IPS-20b (cell line): ENCODE measurements at regions not wholly inside any gene's neighbourhood (a gene's known extent, or its start where the extent isn't known, plus 50 kb on each side); places are given as distances from the start of the nearest gene placed in this dataset.

ENCODE experiments used
- H3K27ac ChIP-seq: one replicate; pipeline ENCODE4 v1.5.1; 2013; ENCODE audit warnings: low read length
- H3K27me3 ChIP-seq: 2 replicates; pipeline ENCODE4 v1.6.1; 2013; ENCODE audit warnings: mild to moderate bottlenecking, low read length, inconsistent platforms; ENCODE audit not compliant: insufficient read depth
- H3K36me3 ChIP-seq: 2 replicates; pipeline ENCODE4 v1.6.1; 2013; ENCODE audit warnings: low read depth, mild to moderate bottlenecking, inconsistent platforms, low read length, moderate library complexity; ENCODE audit not compliant: insufficient read depth
- H3K4me1 ChIP-seq: 2 replicates; pipeline ENCODE4 v1.6.1; 2013; ENCODE audit warnings: mild to moderate bottlenecking, control low read depth, inconsistent platforms, low read length, moderate library complexity; ENCODE audit not compliant: insufficient read depth
- H3K4me3 ChIP-seq: 2 replicates; pipeline ENCODE4 v1.5.1; 2013; ENCODE audit warnings: mild to moderate bottlenecking, low read length, inconsistent platforms
- H3K9ac ChIP-seq: 2 replicates; pipeline ENCODE4 v1.6.1; 2013; ENCODE audit warnings: low read depth, mild to moderate bottlenecking, inconsistent platforms, low read length, moderate library complexity
- H3K9me3 ChIP-seq: 2 replicates; pipeline ENCODE4 v1.6.1; 2013; ENCODE audit warnings: mild to moderate bottlenecking, low read depth, low read length, inconsistent platforms; ENCODE audit not compliant: insufficient read depth

DNA sequence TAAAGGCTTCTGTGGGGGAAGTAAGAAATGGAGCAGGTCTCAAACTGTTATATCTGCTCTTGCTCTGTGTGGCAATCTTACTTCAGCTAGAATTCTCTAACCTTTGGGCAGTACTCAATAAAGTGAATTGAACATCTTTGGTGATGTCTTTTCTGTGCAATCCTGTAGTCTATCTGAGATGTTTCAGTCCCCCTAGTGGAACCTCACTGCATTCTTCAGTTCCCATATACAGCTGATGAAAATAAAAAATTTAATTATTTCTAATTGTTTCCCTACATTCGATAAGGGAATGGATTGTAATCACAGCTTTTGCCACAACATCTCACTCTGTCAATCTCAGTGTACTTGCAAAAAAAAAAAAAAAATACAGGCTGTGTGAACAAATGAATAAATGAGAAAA lies 522.6 kb downstream of the DNAJB9 start:
- Histone ChIP-seq H3K9me3 (no peaks in the 10 kb centered on the region; the same call in 1 of the 2 replicates), H3K27ac (no peak overlapping the region), H3K9ac (no peak overlapping the region), H3K27me3 (no peaks in the 10 kb centered on the region), H3K4me1 (no peaks in the 10 kb centered on the region), H3K4me3 (no peak overlapping the region), H3K36me3 (no peaks in the 10 kb centered on the region)

- H3K27me3 ChIP-seq, result no peaks in the 10 kb centered on the region
- no peak overlapping the region for H3K4me3 ChIP-seq
- no peak overlapping the region for H3K27ac ChIP-seq
- no peak overlapping the region for H3K9ac ChIP-seq
- no peaks in the 10 kb centered on the region for H3K4me1 ChIP-seq
- no peaks in the 10 kb centered on the region for H3K9me3 ChIP-seq
- H3K36me3 ChIP-seq, result no peaks in the 10 kb centered on the region
These were observed 531.7 kb downstream of the DNAJB9 start for GRCh38 chr7:109101332-109101731.

- Histone ChIP-seq H3K27ac (no peak overlapping the region), H3K36me3 (no peaks in the 10 kb centered on the region), H3K9ac (no peak overlapping the region), H3K4me1 (no peaks in the 10 kb centered on the region), H3K9me3 (no peaks in the 10 kb centered on the region), H3K4me3 (no peak overlapping the region), H3K27me3 (no peaks in the 10 kb centered on the region)
These were observed 539.9 kb downstream of the DNAJB9 start for GRCh38 chr7:109109558-109109957.

- no peak overlapping the region for H3K27ac ChIP-seq
- no peak overlapping the region for H3K9ac ChIP-seq
- no peaks in the 10 kb centered on the region for H3K27me3 ChIP-seq
- no peaks in the 10 kb centered on the region for H3K9me3 ChIP-seq
- no peaks in the 10 kb centered on the region for H3K36me3 ChIP-seq
- H3K4me1 ChIP-seq, result no peaks in the 10 kb centered on the region
- no peak overlapping the region for H3K4me3 ChIP-seq
These were observed 541.4 kb downstream of the DNAJB9 start for GRCh38 chr7:109111086-109111485.

- H3K36me3 ChIP-seq, result no peaks in the 10 kb centered on the region
- no peak overlapping the region for H3K27ac ChIP-seq
- no peak overlapping the region for H3K9ac ChIP-seq
- H3K27me3 ChIP-seq, result no peaks in the 10 kb centered on the region
- H3K4me3 ChIP-seq, result no peak overlapping the region
- no peaks in the 10 kb centered on the region for H3K9me3 ChIP-seq
- peaks cover 21% of the 10 kb centered on the region for H3K4me1 ChIP-seq
These were observed 552.1 kb downstream of the DNAJB9 start for GRCh38 chr7:109121599-109122300.

DNA sequence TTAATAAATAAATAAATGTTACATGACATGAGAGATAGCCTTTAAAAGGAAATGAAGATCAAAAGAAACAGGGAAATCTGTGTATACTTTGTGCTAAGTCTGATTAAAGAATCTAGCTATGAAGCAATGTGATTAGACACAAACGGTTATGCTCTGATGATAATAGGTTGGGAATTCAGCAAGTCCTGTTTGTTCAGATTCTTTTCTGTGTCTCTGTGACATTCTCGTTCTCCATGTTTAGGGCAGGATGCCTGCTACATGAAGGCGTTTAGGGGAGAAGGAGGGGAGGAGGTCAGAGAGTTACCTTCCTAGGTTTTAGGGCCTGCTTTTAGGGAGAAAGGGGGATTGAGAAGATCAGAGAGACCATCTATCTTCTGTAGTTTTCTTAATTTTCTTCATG lies 555.3 kb downstream of the DNAJB9 start:
- peaks cover 27% of the 10 kb centered on the region for H3K4me1 ChIP-seq
- no peak overlapping the region for H3K27ac ChIP-seq
- H3K9me3 ChIP-seq, result no peaks in the 10 kb centered on the region
- H3K9ac ChIP-seq, result no peak overlapping the region
- H3K36me3 ChIP-seq, result no peaks in the 10 kb centered on the region
- H3K27me3 ChIP-seq, result no peaks in the 10 kb centered on the region
- no peak overlapping the region for H3K4me3 ChIP-seq

- no peak overlapping the region for H3K27ac ChIP-seq
- H3K9me3 ChIP-seq, result no peaks in the 10 kb centered on the region
- no peak overlapping the region for H3K4me3 ChIP-seq
These were observed 556.9 kb downstream of the DNAJB9 start for GRCh38 chr7:109126404-109127050.

GRCh38 chr7:109127145-109127544 lies 557.5 kb downstream of the DNAJB9 start:
- H3K27ac ChIP-seq, result no peak overlapping the region
- H3K9me3 ChIP-seq, result no peaks in the 10 kb centered on the region
- H3K27me3 ChIP-seq, result no peaks in the 10 kb centered on the region
- no peaks in the 10 kb centered on the region for H3K36me3 ChIP-seq
- no peak overlapping the region for H3K4me3 ChIP-seq
- peaks cover 18% of the 10 kb centered on the region; the same call in 1 of the 2 replicates for H3K4me1 ChIP-seq
- H3K9ac ChIP-seq, result peak overlapping the region; percentile 25; the same call in 1 of the 2 replicates

More at GRCh38 chr7:109126404-109127050, 556.9 kb downstream of the DNAJB9 start:
- no peaks in the 10 kb centered on the region for H3K27me3 ChIP-seq
- H3K9ac ChIP-seq, result no peak overlapping the region
- H3K36me3 ChIP-seq, result no peaks in the 10 kb centered on the region
- peaks cover 20% of the 10 kb centered on the region; the same call in 1 of the 2 replicates for H3K4me1 ChIP-seq

GRCh38 chr7:109131141-109131540 lies 561.5 kb downstream of the DNAJB9 start:
- no peak overlapping the region for H3K4me3 ChIP-seq
- H3K36me3 ChIP-seq, result no peaks in the 10 kb centered on the region
- H3K9me3 ChIP-seq, result peaks cover 12% of the 10 kb centered on the region; the same call in 1 of the 2 replicates

GRCh38 chr7:109136893-109137292 lies 567.2 kb downstream of the DNAJB9 start:
- peaks cover 12% of the 10 kb centered on the region; the same call in 1 of the 2 replicates for H3K9me3 ChIP-seq
- no peak overlapping the region for H3K27ac ChIP-seq
- H3K4me1 ChIP-seq, result no peaks in the 10 kb centered on the region
- H3K4me3 ChIP-seq, result no peak overlapping the region
- H3K9ac ChIP-seq, result no peak overlapping the region
- no peaks in the 10 kb centered on the region for H3K27me3 ChIP-seq
- H3K36me3 ChIP-seq, result no peaks in the 10 kb centered on the region

More at GRCh38 chr7:109131141-109131540, 561.5 kb downstream of the DNAJB9 start:
- Histone ChIP-seq H3K4me1 (peaks cover 12% of the 10 kb centered on the region; the same call in 1 of the 2 replicates), H3K27ac (no peak overlapping the region), H3K9ac (no peak overlapping the region), H3K27me3 (no peaks in the 10 kb centered on the region)

DNA sequence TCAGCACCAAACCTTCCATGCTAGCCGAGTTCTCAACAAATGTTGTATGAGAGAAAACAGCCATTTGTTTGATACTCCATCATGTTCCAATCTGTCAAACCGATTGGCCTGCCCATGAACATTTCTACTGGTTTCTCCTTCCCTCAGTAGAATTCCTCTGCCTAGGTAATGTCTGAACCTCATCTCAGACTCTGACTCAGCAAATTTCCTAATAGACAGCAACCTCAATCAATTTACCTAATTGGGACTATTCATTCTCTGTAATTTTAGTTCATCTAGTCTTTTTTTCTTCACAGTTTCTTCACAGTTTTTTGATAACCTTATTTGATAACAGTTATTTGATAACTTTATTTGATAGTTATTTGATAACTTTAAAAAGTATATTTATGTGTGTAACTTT lies 585.1 kb downstream of the DNAJB9 start:
- Histone ChIP-seq H3K4me3 (no peak overlapping the region), H3K27ac (no peak overlapping the region), H3K9ac (no peak overlapping the region), H3K9me3 (no peaks in the 10 kb centered on the region), H3K27me3 (no peaks in the 10 kb centered on the region), H3K4me1 (no peaks in the 10 kb centered on the region), H3K36me3 (no peaks in the 10 kb centered on the region)

DNA sequence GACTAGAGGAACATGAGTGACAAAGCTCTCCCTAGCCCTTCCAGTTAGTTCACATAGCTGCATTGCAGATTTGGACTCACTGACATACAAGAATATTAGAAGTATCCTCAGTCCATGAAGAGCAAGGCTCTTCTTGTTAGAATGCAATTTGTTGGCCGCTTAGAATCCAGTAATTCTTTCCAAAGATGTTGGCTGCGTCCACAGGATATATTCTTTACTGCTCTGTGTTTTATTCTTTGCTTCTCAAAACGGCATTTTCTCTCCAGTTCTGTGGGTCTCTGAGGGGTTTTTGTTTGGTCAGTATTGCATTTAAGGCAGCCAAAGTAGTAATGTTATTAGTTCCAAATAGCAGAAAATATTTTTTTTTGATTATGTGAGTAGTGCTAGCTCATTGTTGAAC lies 588.6 kb downstream of the DNAJB9 start:
- H3K4me3 ChIP-seq, result no peak overlapping the region
- no peaks in the 10 kb centered on the region for H3K4me1 ChIP-seq
- no peaks in the 10 kb centered on the region for H3K27me3 ChIP-seq
- no peak overlapping the region for H3K9ac ChIP-seq
- H3K27ac ChIP-seq, result no peak overlapping the region
- H3K36me3 ChIP-seq, result no peaks in the 10 kb centered on the region
- H3K9me3 ChIP-seq, result no peaks in the 10 kb centered on the region
